A673 (cell line): ENCODE measurements at regions not wholly inside any gene's neighbourhood (a gene's known extent, or its start where the extent isn't known, plus 50 kb on each side); places are given as distances from the start of the nearest gene placed in this dataset.

Experiments
- BruUV-seq: library from RNA; stranded (reverse); fragments of 400-500 nt; replicated peaks from 2 replicates; lab custom pipeline; 2021; lab: Mats Ljungman, UMichigan
- CTCF ChIA-PET: fragments of 300-600 bp; sonication (Branson Sonifier 250); formaldehyde crosslinking; loops from one replicate; lab custom pipeline; 2022; ENCODE audit warnings: antibody characterized with exemption; lab: Charles Lee
- POLR2A ChIA-PET: fragments of 300-600 bp; sonication (Branson Sonifier 250); formaldehyde crosslinking; loops from one replicate; lab custom pipeline; 2022; ENCODE audit warnings: antibody characterized with exemption; ENCODE audit not compliant: low non-redundant PET; lab: Charles Lee
- DNase-seq: peaks from one replicate; pipeline ENCODE4 v3.0.0-alpha.2; 2015; ENCODE audit warnings: low spot score
- H3K27ac ChIP-seq: fragments of 200-600 bp; sonication (generic); 2 replicates; pipeline ENCODE4 v1.5.1; 2016; ENCODE audit warnings: mixed run types, low read depth, mild to moderate bottlenecking, mixed read lengths, antibody characterized with exemption, low read length; ENCODE audit not compliant: poor library complexity, severe bottlenecking
- H3K27me3 ChIP-seq: fragments of 200-600 bp; sonication (generic); replicated peaks from 2 replicates; pipeline ENCODE4 v1.6.1; 2017; ENCODE audit warnings: mixed run types, low read depth, mild to moderate bottlenecking, mixed read lengths, antibody characterized with exemption, low read length; ENCODE audit not compliant: insufficient read depth, poor library complexity
- H3K36me3 ChIP-seq: fragments of 200-600 bp; sonication (generic); 2 replicates; pipeline ENCODE4 v1.6.1; 2016; ENCODE audit warnings: mixed run types, mild to moderate bottlenecking, mixed read lengths, antibody characterized with exemption, low read length; ENCODE audit not compliant: insufficient read depth, poor library complexity, severe bottlenecking
- H3K4me1 ChIP-seq: fragments of 200-600 bp; sonication (generic); 2 replicates; pipeline ENCODE4 v1.6.1; 2017; ENCODE audit warnings: mixed run types, mild to moderate bottlenecking, mixed read lengths, antibody characterized with exemption, low read length; ENCODE audit not compliant: insufficient read depth, poor library complexity, severe bottlenecking
- H3K4me3 ChIP-seq: fragments of 200-600 bp; sonication (generic); 2 replicates; pipeline ENCODE4 v1.5.1; 2016; ENCODE audit warnings: low read depth, mixed run types, mild to moderate bottlenecking, mixed read lengths, low read length; ENCODE audit not compliant: poor library complexity, severe bottlenecking
- H3K9me3 ChIP-seq: fragments of 200-600 bp; sonication (generic); 2 replicates; pipeline ENCODE4 v1.6.1; 2016; ENCODE audit warnings: mixed run types, low read depth, mild to moderate bottlenecking, mixed read lengths, antibody characterized with exemption, low read length; ENCODE audit not compliant: poor library complexity, severe bottlenecking
- EZH2 ChIP-seq: fragments of 200-600 bp; sonication (generic); IDR thresholded peaks from 2 replicates; pipeline ENCODE4 v1.6.1; 2017; ENCODE audit warnings: borderline replicate concordance, low read depth, mild to moderate bottlenecking, mixed read lengths, antibody characterized with exemption, low read length; ENCODE audit not compliant: poor library complexity, severe bottlenecking
- intact Hi-C: fragments of 100-400 bp; cut with micrococcal nuclease; formaldehyde crosslinking; loops from one replicate; pipeline ENCODE4 v1.10.0; 2022; ENCODE audit not compliant: unreplicated experiment
- TF ChIP-seq, protein P1 (sequence below): fragments of 300-800, 200-600 bp; sonication (generic); conservative IDR thresholded peaks from 2 replicates; pipeline ENCODE4 v1.5.1; 2017; ENCODE audit warnings: low read depth, mild to moderate bottlenecking, antibody characterized with exemption, low read length, moderate library complexity, mixed read lengths

GRCh38 chr5:79901631-79902030 lies 89.4 kb downstream of the MTX3 start:
- no peaks in the 10 kb centered on the region for H3K36me3 ChIP-seq
- DNase-seq = no peak
- intact Hi-C loops = no loop called here
- no peaks in the 10 kb centered on the region for H3K27me3 ChIP-seq
- H3K9me3 ChIP-seq = no peaks in the 10 kb centered on the region
- ChIA-PET CTCF (no interaction called here), POLR2A (no interaction called here)
- no TSS peak for BruUV-seq
- H3K4me3 ChIP-seq = no peak overlapping the region
- H3K4me1 ChIP-seq = no peaks in the 10 kb centered on the region
- TF ChIP-seq EZH2 = no peak
- TF ChIP-seq, protein P1, sequence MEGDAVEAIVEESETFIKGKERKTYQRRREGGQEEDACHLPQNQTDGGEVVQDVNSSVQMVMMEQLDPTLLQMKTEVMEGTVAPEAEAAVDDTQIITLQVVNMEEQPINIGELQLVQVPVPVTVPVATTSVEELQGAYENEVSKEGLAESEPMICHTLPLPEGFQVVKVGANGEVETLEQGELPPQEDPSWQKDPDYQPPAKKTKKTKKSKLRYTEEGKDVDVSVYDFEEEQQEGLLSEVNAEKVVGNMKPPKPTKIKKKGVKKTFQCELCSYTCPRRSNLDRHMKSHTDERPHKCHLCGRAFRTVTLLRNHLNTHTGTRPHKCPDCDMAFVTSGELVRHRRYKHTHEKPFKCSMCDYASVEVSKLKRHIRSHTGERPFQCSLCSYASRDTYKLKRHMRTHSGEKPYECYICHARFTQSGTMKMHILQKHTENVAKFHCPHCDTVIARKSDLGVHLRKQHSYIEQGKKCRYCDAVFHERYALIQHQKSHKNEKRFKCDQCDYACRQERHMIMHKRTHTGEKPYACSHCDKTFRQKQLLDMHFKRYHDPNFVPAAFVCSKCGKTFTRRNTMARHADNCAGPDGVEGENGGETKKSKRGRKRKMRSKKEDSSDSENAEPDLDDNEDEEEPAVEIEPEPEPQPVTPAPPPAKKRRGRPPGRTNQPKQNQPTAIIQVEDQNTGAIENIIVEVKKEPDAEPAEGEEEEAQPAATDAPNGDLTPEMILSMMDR = no peak
- H3K27ac ChIP-seq = no peak overlapping the region

GRCh38 chr5:79898611-79899010 lies 92.5 kb downstream of the MTX3 start:
- intact Hi-C loops = no loop called here
- CTCF ChIA-PET = no interaction called here
- POLR2A ChIA-PET = no interaction called here

GRCh38 chr5:79893976-79894375 lies 97.1 kb downstream of the MTX3 start:
- intact Hi-C loops = no loop called here
- POLR2A ChIA-PET = no interaction called here
- no peaks in the 10 kb centered on the region for H3K4me1 ChIP-seq
- no TSS peak for BruUV-seq
- CTCF ChIA-PET = no interaction called here
- H3K36me3 ChIP-seq = no peaks in the 10 kb centered on the region
- no peak for TF ChIP-seq EZH2
- TF ChIP-seq, protein P1 = no peak
- no peak overlapping the region for H3K27ac ChIP-seq
- peaks cover 14% of the 10 kb centered on the region for H3K27me3 ChIP-seq
- no peak for DNase-seq
- H3K4me3 ChIP-seq = no peak overlapping the region
- no peaks in the 10 kb centered on the region for H3K9me3 ChIP-seq

More at GRCh38 chr5:79898611-79899010, 92.5 kb downstream of the MTX3 start:
- peak; percentile 23 for DNase-seq
- BruUV-seq = no TSS peak
- Histone ChIP-seq H3K27me3 (peaks cover 9% of the 10 kb centered on the region), H3K9me3 (no peaks in the 10 kb centered on the region), H3K27ac (no peak overlapping the region), H3K4me3 (no peak overlapping the region), H3K36me3 (no peaks in the 10 kb centered on the region), H3K4me1 (no peaks in the 10 kb centered on the region)
- no peak for TF ChIP-seq EZH2
- TF ChIP-seq, protein P1 = no peak
